HepG2 (cell line): ENCODE measurements at regions not wholly inside any gene's neighbourhood (a gene's known extent, or its start where the extent isn't known, plus 50 kb on each side); places are given as distances from the start of the nearest gene placed in this dataset.

Experiments
- ATAC-seq: fragments of 200-7000 bp; cut with Tn5 transposase; 3 replicates; pipeline ENCODE4 v1.9.1; 2020; ENCODE audit warnings: mild to moderate bottlenecking, moderate library complexity
- BruUV-seq: library from RNA; stranded (reverse); fragments of 400-500 nt; replicated peaks from 2 replicates; lab custom pipeline; 2021; lab: Mats Ljungman, UMichigan
- CTCF ChIA-PET: fragments of 300-600 bp; formaldehyde crosslinking; extraction: SDS; loops from one replicate; lab custom pipeline; 2021; ENCODE audit warnings: low total read pairs, inconsistent platforms, low intra/inter-chr PET ratio; lab: Yijun Ruan, JAX
- POLR2A ChIA-PET: fragments of 350-600 bp; sonication (Branson Sonifier 250); formaldehyde crosslinking; loops from one replicate; lab custom pipeline; 2020; ENCODE audit warnings: antibody characterized with exemption, inconsistent platforms; lab: Yijun Ruan, JAX
- DNase-seq: peaks from one replicate; pipeline ENCODE4 v3.0.0-alpha.2; 2015; ENCODE audit warnings: low spot score
- FAIRE-seq: peaks from 3 replicates; lab custom pipeline; 2011; peaks lifted over from hg19 to GRCh38; lab: Jason Lieb, UNC
- H2AFZ ChIP-seq: one replicate; pipeline ENCODE4 v1.6.1; 2011; ENCODE audit warnings: low read length, inconsistent platforms
- H3K27ac ChIP-seq: fragments of 300-600 bp; 3 replicates; pipeline ENCODE4 v1.8.0; 2011; ENCODE audit warnings: mixed run types, mild to moderate bottlenecking, mixed read lengths, low read length, inconsistent platforms; ENCODE audit not compliant: insufficient read depth; ENCODE audit errors: extremely low read length
- H3K27me3 ChIP-seq, 2 experiments: fragments of 200-600 bp in 1 of 2; 2 replicates in 1 of 2; 3 replicates in 1 of 2; pipeline versions ENCODE4 v1.6.0 to v1.8.0; 2011; ENCODE audit warnings: low read length in 2 of 2, mild to moderate bottlenecking in 2 of 2, moderate library complexity in 2 of 2, inconsistent platforms in 1 of 2; ENCODE audit not compliant: insufficient read depth in 2 of 2, control insufficient read depth in 1 of 2
- H3K36me3 ChIP-seq, 2 experiments: fragments of 200-600 bp in 1 of 2; replicated peaks in 1 of 2; 2 replicates in 1 of 2; 3 replicates in 1 of 2; pipeline versions ENCODE4 v1.5.1 to v1.8.0; 2011; ENCODE audit warnings: low read length in 2 of 2, inconsistent platforms in 1 of 2; ENCODE audit not compliant: insufficient read depth in 2 of 2, control insufficient read depth in 1 of 2
- H3K4me1 ChIP-seq: 2 replicates; pipeline ENCODE4 v1.5.1; 2012; ENCODE audit warnings: low read length, inconsistent platforms; ENCODE audit not compliant: insufficient read depth
- H3K4me2 ChIP-seq: 2 replicates; pipeline ENCODE4 v1.6.0; 2011; ENCODE audit warnings: low read depth, low read length, inconsistent platforms
- H3K4me3 ChIP-seq, 3 experiments: fragments of 200-600 bp in 1 of 3; sonication (generic), shearing (Covaris generic) in 1 of 3; replicated peaks in 1 of 3; 2 replicates each; pipeline ENCODE4 v1.5.1; 2011 to 2016; ENCODE audit warnings: low read length in 3 of 3, inconsistent platforms in 2 of 3, low read depth in 2 of 3, mild to moderate bottlenecking in 2 of 3, control low read depth in 1 of 3, mixed read lengths in 1 of 3; ENCODE audit not compliant: insufficient read depth in 1 of 3
- H3K79me2 ChIP-seq: one replicate; pipeline ENCODE4 v1.6.1; 2011; ENCODE audit warnings: low read length, inconsistent platforms; ENCODE audit not compliant: insufficient read depth
- H3K9ac ChIP-seq: 2 replicates; pipeline ENCODE4 v1.6.0; 2011; ENCODE audit warnings: mild to moderate bottlenecking, low read depth, low read length, inconsistent platforms; ENCODE audit not compliant: insufficient read depth
- H3K9me3 ChIP-seq: 2 replicates; pipeline ENCODE4 v1.5.1; 2012; ENCODE audit warnings: mild to moderate bottlenecking, low read length
- H4K20me1 ChIP-seq: 2 replicates; pipeline ENCODE4 v1.6.0; 2011; ENCODE audit warnings: inconsistent platforms, mild to moderate bottlenecking, low read length, moderate library complexity; ENCODE audit not compliant: insufficient read depth
- FOXK1 ChIP-seq: sonication (generic); formaldehyde crosslinking; IDR thresholded peaks from 2 replicates; pipeline ENCODE4 v1.4.0; 2020; ENCODE audit warnings: low read depth, missing genetic modification reagents, borderline replicate concordance
- GMEB1 ChIP-seq: sonication (generic); formaldehyde crosslinking; IDR thresholded peaks from 2 replicates; pipeline ENCODE4 v1.5.1; 2020; ENCODE audit warnings: missing genetic modification reagents, mild to moderate bottlenecking, borderline replicate concordance
- HOXA3 ChIP-seq: sonication (generic); formaldehyde crosslinking; IDR thresholded peaks from 2 replicates; pipeline ENCODE4 v1.5.0; 2020; ENCODE audit warnings: missing genetic modification reagents
- HOXD1 ChIP-seq: sonication (generic); formaldehyde crosslinking; IDR thresholded peaks from 2 replicates; pipeline ENCODE4 v1.5.0; 2020; ENCODE audit warnings: missing genetic modification reagents
- MED1 ChIP-seq: sonication (generic); formaldehyde crosslinking; IDR thresholded peaks from 2 replicates; pipeline ENCODE4 v1.4.0; 2020; ENCODE audit warnings: missing genetic modification reagents
- MLXIP ChIP-seq: sonication (generic); formaldehyde crosslinking; IDR thresholded peaks from 2 replicates; pipeline ENCODE4 v1.9.0; 2021; ENCODE audit warnings: missing genetic modification reagents, borderline replicate concordance
- NKX3-1 ChIP-seq: sonication (generic); formaldehyde crosslinking; IDR thresholded peaks from 2 replicates; pipeline ENCODE4 v1.5.0; 2020; ENCODE audit warnings: missing genetic modification reagents
- PBX2 ChIP-seq: IDR thresholded peaks from 2 replicates; pipeline ENCODE4 v1.6.1; 2016; ENCODE audit warnings: control low read depth
- PHF8 ChIP-seq: sonication (generic); formaldehyde crosslinking; IDR thresholded peaks from 2 replicates; pipeline ENCODE4 v1.5.0; 2020; ENCODE audit warnings: missing genetic modification reagents
- POGK ChIP-seq: sonication (generic); formaldehyde crosslinking; conservative IDR thresholded peaks from 2 replicates; pipeline ENCODE4 v1.8.0; 2022; ENCODE audit warnings: mild to moderate bottlenecking, moderate library complexity, missing genetic modification reagents
- TOPORS ChIP-seq: sonication (generic); formaldehyde crosslinking; IDR thresholded peaks from 2 replicates; pipeline ENCODE4 v1.8.0; 2023; ENCODE audit warnings: mild to moderate bottlenecking, missing genetic modification reagents
- ZBTB8A ChIP-seq: sonication (generic); formaldehyde crosslinking; IDR thresholded peaks from 2 replicates; pipeline ENCODE4 v1.4.0; 2020; ENCODE audit warnings: mild to moderate bottlenecking, low read depth, missing genetic modification reagents, borderline replicate concordance
- ZNF292 ChIP-seq: sonication (generic); formaldehyde crosslinking; IDR thresholded peaks from 2 replicates; pipeline ENCODE4 v1.8.1; 2022; ENCODE audit warnings: mild to moderate bottlenecking, low read depth, missing genetic modification reagents, borderline replicate concordance
- ZNF432 ChIP-seq: sonication (generic); formaldehyde crosslinking; IDR thresholded peaks from 2 replicates; pipeline ENCODE4 v1.5.0; 2020; ENCODE audit warnings: missing genetic modification reagents, mild to moderate bottlenecking, borderline replicate concordance
- ZNF441 ChIP-seq: sonication (generic); formaldehyde crosslinking; IDR thresholded peaks from 2 replicates; pipeline ENCODE4 v1.7.0; 2021; ENCODE audit warnings: missing genetic modification reagents, borderline replicate concordance
- ZNF570 ChIP-seq: sonication (generic); formaldehyde crosslinking; IDR thresholded peaks from 2 replicates; pipeline ENCODE4 v1.4.0; 2020; ENCODE audit warnings: mild to moderate bottlenecking, missing genetic modification reagents, borderline replicate concordance
- ZNF720 ChIP-seq: sonication (generic); formaldehyde crosslinking; IDR thresholded peaks from 2 replicates; pipeline ENCODE4 v1.4.0; 2020; ENCODE audit warnings: missing genetic modification reagents
- ZNF772 ChIP-seq: sonication (generic); formaldehyde crosslinking; IDR thresholded peaks from 2 replicates; pipeline ENCODE4 v1.5.0; 2020; ENCODE audit warnings: mild to moderate bottlenecking, missing genetic modification reagents
- WGBS: methylation state at CpG from one replicate; pipeline ENCODE4 v1.1.6; 2017; ENCODE audit warnings: low lambda C conversion rate; 5-methylcytosine and 5-hydroxymethylcytosine counted together
- in situ Hi-C: cut with HindIII; loops from 2 replicates; pipeline ENCODE4 v1.10.0; 2017; ENCODE audit warnings: low pct_unique_long_range_greater_than_20kb; ENCODE audit not compliant: extremely low pct_ligation_motif_present
- intact Hi-C: fragments of 100-400 bp; cut with micrococcal nuclease; formaldehyde crosslinking; loops from one replicate; pipeline ENCODE4 v1.10.0; 2022; ENCODE audit not compliant: unreplicated experiment

GRCh38 chr3:117105686-117106085 is 396.1 kb downstream of the TUSC7 start:
- in situ Hi-C loops = no loop called here
- Histone ChIP-seq H3K27me3 (no peaks in the 10 kb centered on the region), H4K20me1 (no peaks in the 10 kb centered on the region), H3K4me2 (no peak overlapping the region), H3K36me3 (no peaks in the 10 kb centered on the region), H3K9me3 (no peaks in the 10 kb centered on the region), H3K4me3 (no peak overlapping the region), H3K9ac (no peak overlapping the region), H3K4me1 (no peaks in the 10 kb centered on the region), H2AFZ (no peak overlapping the region), H3K79me2 (no peaks in the 10 kb centered on the region), H3K27ac (no peak overlapping the region)
- intact Hi-C loops = no loop called here
- BruUV-seq = no TSS peak
- FAIRE-seq (no peak), ATAC-seq (no peak), DNase-seq (no peak)
- CTCF ChIA-PET = no interaction called here
- TF ChIP-seq ZNF772 (CRISPR knock-in tag) (no peak), HOXD1 (CRISPR knock-in tag) (no peak), ZNF441 (no peak), MLXIP (CRISPR knock-in tag) (no peak), ZNF432 (CRISPR knock-in tag) (no peak), NKX3-1 (no peak), FOXK1 (no peak), ZBTB8A (no peak), HOXA3 (CRISPR knock-in tag) (no peak), ZNF292 (CRISPR knock-in tag) (no peak), ZNF570 (no peak), PBX2 (CRISPR knock-in tag) (no peak), TOPORS (no peak), MED1 (CRISPR knock-in tag) (no peak), PHF8 (CRISPR knock-in tag) (no peak), POGK (no peak), GMEB1 (CRISPR knock-in tag) (no peak), ZNF720 (CRISPR knock-in tag) (no peak)
- POLR2A ChIA-PET = no interaction called here
- 23% methylated on average over 5 of the region's 5 CpGs for WGBS
